Cerebellar nuclear complex (tissue), 1 donor: ENCODE measurements at regions not wholly inside any gene's neighbourhood (a gene's known extent, or its start where the extent isn't known, plus 50 kb on each side); places are given as distances from the start of the nearest gene placed in this dataset.

Experiments used
- DNase-seq, 2 experiments: peaks; one replicate each; lab custom pipeline; 2025; lab: John Stamatoyannopoulos, UW

DNA sequence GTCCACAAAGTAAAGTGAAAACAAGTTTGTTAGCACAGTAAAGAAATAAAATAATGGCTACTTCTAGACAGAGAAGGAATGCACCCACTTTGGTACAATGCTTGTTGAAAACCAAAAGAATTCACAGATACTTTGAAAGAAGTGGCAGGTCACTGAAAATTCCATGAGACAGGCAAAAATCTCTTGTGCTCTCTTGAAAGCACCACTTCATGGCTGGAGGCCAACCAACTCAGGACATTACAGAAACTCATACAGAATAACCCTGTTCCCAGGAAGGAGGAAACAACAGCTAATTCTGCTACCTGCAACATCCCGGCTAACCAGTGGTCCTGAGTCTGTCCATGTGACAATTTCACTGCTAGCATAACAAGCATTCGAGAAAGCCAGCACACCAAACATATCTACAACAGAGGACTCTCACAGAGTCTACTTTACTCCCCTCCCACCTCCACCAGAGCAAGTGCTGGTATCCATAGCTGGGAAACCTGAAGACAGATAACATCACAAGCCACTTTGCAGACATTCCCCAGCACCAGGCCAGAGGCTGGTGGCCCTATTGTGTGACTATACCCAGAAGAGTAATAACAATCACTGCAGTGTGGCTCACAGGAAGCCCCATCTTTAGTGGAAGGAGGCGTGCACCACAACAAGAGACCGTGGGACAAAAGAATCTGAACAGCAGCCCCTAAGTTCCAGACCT lies 255.3 kb upstream of the SLITRK3 start:
- no peak for DNase-seq

DNA sequence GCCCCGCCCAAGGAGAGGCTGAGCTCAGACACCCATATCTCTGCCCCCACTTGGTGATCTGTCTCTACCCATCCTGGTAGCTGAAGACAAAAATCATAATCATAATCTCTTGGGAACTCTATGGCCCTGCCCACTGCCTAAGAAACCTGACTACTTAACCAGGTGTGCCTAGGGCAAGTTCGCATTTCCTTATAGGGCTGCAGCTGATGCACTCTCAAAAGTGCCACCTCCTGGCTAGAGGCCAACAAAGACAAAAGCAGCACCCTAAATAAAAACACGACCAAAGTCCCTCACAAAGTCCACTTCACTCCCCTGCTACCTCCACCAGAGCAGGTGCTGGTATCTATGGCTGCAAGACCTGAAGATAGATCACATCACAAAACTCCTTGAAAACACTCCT lies 250.4 kb upstream of the SLITRK3 start:
- DNase-seq: no peak

DNA sequence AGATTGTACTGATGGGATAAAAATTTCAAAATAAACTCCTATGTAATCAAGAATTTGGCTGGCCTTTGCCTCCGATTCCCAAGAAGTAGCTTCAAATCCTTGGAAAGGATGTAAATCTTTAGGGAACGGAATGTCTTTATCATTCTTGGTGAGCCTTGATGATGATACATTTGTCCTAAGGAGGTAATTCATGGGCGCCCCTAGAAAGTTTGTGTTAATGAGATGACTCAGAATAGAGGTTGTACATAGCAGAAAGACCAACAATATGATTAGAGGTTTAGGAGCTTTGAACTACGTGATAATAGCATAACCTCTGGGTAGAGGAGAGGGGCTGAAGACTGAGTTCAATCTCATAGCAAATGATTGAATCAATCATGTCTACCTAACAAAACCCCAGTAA lies 248.6 kb upstream of the SLITRK3 start:
- no peak for DNase-seq

DNA sequence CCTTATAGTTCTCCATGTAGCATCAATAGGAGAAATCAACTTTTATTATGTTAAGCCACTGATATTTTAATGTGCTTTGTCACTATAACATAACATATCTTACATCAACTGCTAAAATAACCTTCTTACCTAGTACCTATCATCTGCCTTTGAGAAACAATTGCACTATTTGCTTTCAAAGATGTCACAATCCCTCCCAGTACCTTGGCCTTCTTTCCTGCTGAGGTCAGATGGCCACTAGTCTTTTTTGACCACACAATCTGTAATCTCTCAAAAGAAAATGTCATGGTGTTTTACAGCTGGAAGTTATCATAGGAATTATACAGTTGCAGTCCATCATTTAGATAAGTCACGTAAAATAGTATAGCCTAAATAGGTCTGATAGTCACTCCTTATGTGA lies 247.5 kb upstream of the SLITRK3 start:
- no peak for DNase-seq

DNA sequence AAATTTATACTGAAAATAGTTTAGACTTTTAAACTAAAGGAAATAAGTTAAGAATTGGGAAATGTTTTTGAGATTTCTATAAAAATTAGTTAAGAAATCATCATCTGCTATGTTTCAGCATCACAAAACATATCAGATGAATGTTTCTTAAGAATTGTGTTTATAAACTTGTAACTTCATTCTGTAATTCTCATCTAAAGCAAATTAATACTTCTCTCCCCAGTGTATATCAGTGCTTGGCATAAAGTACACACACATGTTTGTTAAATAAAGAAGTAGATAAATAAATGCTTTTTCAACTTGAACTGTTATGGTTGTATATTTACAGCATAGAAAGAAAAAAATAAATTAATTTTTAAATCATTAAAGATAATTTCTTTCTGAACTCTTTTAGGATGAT lies 245.9 kb upstream of the SLITRK3 start:
- no peak for DNase-seq

DNA sequence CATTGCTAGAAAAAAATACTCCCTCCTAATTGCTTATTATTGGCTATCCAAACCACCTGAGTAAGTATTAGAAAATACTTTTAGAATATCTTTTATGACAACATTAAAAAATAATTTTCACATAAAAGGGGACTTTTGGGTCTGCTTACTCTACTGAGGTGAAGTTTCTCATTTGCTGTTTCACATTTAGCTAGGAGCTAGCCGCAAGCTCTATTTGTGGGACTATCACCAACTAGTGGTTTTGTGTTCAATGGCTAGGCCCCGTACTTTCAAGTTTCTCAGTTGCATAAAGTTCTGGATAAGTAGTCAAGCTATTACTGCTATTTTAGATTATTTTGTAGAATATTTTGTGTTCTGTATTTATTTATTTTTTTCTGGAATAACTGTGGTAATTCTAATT lies 244.2 kb upstream of the SLITRK3 start:
- no peak for DNase-seq

DNA sequence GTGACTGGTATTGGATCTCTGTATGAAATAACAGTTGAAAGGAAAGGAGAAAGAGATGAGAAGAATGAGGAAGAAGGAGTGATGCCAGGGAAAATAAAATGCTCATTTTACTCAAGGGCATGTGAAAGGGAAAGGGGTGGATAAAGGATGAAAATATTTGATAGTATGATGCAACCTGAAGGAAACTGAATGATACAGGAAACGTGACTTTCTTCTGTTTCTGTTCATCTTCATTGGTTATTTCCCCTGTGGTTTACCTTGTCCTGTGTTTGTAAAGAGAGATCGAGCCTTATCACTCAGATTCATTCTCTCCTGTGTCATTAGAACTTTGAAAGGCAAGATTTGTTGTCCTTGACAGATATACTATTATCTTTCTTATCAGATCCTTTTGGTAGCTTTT lies 243.6 kb upstream of the SLITRK3 start:
- no peak for DNase-seq

DNA sequence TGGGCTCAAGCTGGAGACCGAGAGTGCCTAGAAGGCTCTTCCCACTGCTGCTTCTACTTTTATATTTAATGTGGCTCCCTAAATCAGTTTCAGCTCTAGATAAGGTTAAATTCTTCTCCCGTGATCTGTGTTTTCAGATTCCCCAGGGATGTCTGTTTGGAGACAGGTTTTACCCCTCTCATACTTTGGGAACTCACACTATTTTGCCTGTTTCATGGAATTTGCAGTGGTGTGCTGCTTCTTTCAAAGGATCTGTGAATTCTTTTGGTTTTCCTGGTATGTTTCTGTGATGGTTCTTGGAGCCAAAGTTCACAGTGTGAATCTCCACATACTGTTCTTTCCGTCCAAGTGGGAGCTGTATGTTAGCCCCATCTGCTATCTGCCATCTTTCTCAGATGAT lies 238.3 kb upstream of the SLITRK3 start:
- no peak for DNase-seq

DNA sequence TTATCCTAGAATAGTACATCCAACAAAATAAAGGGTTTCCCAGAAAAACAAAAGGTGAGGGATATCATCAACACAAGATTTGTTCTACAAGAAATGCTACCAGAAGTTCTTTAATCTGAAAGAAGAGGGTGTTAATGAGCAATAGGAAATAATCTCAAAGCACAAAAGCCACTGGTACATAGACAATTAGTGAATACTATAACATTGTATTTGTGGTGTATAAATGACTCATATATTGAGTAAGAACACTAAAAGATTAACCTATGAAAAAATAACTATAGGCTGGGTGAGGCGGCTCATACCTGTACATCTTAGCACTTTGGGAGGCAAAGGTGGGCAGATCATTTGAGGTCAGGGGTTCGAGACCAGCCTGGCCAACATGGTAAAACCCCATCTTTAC lies 210.2 kb upstream of the SLITRK3 start:
- no peak for DNase-seq

- no peak for DNase-seq
Observed at GRCh38 chr3:165404357-165405027, 208.3 kb upstream of the SLITRK3 start.

DNA sequence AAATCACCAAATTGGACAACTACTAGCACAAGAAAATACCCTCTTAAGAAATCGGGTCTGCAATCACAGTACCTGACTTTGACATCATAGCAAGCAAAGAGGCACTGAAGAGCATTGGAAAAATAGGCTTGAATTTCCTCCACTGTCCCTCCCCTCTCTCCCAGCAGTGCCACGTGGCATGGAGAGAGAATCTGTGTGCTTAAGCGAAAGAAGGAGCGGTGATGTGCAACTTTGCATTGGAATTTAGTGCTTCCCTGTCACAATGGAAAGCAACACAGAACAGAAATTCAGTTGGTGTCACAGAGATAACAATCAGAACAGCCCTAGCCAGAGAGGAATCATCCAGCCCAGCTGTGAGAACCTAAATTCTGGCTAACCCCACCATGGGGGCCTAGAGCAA lies 207.5 kb upstream of the SLITRK3 start:
- no peak for DNase-seq

DNA sequence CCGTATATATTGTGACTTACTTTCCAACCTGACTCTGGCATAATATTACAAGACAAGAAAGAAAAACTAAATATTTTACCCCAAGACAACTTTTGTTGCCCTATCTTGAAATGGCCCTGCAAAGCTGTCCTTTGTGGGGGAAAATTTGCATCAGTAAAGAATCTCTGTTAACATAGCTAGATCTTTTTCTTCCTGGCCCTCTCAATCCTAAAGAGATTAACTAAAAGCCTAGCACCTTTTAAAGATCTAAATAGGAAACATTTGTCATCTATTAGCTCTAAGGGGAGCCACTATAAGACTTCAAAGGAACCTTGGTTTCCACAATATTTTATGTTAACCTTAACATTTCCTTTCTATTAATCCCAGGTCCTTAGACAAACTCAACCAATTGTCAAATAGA lies 199.0 kb upstream of the SLITRK3 start:
- DNase-seq: no peak

DNA sequence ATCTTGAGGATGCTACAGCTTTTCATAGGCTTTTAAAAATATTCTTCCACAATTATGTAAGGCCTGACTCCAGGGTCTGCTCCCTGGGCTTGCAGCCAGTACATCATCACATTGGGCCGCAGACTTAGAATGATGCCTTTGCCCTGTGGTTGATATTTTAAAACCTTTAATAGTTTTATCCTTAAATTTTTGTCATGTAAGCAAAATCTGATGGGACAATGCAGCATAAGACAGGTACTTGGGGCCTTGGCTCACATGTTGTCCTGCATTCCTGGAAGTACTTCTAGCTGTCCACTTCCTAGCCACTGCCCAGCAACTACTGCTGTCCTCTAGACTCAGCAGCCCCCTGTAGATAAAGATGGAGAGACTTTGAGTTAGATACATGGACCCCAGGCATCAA lies 197.3 kb upstream of the SLITRK3 start:
- no peak for DNase-seq

DNA sequence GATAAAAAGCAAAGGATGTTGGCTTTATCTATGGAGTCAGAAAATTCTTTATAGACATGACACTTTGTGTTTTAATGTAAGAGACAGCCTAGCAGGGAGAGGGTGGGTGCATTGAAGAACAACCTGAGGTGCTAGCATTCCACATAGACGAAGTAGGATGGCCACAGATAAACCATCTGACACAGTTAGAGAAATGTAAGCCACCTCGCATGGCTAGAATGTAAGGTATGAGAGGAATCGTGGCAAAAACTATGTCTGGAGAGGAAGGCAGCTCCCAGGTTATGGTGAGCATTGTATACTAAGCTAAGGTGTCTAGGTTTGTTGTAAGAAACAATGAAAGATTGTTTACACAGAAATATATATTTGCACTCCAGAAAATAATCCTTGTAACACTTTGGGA lies 194.0 kb upstream of the SLITRK3 start:
- no peak for DNase-seq

- no peak for DNase-seq
Observed at GRCh38 chr3:165389653-165390052, 193.5 kb upstream of the SLITRK3 start.

- no peak for DNase-seq
Observed at GRCh38 chr3:165389064-165389463, 192.9 kb upstream of the SLITRK3 start.

GRCh38 chr3:165383381-165383780 lies 187.2 kb upstream of the SLITRK3 start:
- DNase-seq: no peak

GRCh38 chr3:165382672-165383071 lies 186.5 kb upstream of the SLITRK3 start:
- DNase-seq: no peak

GRCh38 chr3:165378761-165379160 lies 182.6 kb upstream of the SLITRK3 start:
- DNase-seq: no peak

DNA sequence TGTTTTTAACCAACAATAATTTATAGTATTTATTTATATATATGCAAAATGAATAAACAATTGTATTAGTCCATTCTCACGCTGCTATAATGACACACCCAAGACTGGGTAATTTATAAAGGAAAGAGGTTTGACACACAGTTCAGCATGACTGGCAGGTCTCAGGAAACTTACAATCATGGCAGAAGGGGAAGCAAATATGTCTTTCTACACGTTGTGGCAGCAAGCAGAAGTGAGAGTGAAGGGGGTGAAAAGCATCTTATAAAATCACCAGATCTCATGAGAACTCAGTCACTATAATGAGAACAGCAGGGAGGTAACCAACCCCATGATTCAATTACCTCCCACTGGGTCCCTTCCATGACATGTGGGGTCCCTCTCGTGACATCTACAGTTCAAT lies 162.8 kb upstream of the SLITRK3 start:
- DNase-seq: no peak

- DNase-seq: no peak
Observed at GRCh38 chr3:165355316-165355715, 159.1 kb upstream of the SLITRK3 start.

- no peak for DNase-seq
Observed at GRCh38 chr3:165347526-165347925, 151.3 kb upstream of the SLITRK3 start.

DNA sequence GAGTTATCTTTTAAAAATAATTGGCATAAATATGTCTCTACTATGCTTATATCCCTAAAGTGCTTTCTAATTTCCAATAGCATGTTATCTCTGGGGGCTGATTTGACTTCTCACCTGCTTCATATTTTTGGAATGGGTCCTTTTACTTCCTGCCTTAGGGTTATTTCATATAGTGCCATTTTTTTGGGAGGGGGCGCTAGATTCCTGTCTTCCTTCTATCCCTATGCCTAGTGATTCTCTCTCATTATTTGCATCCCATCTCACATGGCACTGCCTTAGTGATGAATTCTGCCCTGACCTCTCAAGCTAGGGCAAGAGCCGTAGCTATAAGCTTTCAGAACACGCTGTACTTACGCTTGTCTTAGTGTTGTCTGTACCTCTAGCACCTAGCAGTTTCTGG lies 150.3 kb upstream of the SLITRK3 start:
- no peak for DNase-seq

DNA sequence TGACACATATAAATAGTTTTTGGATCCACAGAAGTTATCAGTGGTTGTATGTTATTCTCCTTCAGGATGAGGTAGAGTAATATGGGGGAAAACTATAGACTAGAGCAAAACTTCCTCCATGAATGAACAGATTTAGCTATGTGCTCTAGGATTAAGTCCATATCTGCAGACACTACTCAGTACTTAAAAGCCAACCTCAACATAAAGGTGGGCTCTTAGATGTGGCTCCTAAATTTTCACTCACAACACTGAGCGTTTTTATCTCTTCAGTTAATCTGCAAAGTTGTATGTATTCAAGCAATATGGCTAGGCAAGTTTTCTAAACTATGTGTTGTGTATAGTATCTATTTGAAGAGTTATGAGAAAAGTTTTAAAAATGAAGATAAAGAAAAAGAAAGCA lies 147.0 kb upstream of the SLITRK3 start:
- no peak for DNase-seq
